Adipocyte (in vitro differentiated cells): ENCODE measurements at regions not wholly inside any gene's neighbourhood (a gene's known extent, or its start where the extent isn't known, plus 50 kb on each side); places are given as distances from the start of the nearest gene placed in this dataset.
A peak's percentile ranks its signal among the peaks of the same experiment; 100 is the strongest.

Experiments used
- DNase-seq: peaks from one replicate; pipeline ENCODE4 v3.0.0-alpha.2; 2015; ENCODE audit warnings: low read depth
- H3K27me3 ChIP-seq: replicated peaks from 2 replicates; pipeline ENCODE4 v1.7.0; 2013; ENCODE audit warnings: mild to moderate bottlenecking, low read length, moderate library complexity; ENCODE audit not compliant: control insufficient read depth, insufficient read depth
- H3K36me3 ChIP-seq: 2 replicates; pipeline ENCODE4 v1.7.0; 2013; ENCODE audit warnings: low read length, mild to moderate bottlenecking, moderate library complexity; ENCODE audit not compliant: control insufficient read depth, insufficient read depth, severe bottlenecking
- H3K4me1 ChIP-seq: 2 replicates; pipeline ENCODE4 v1.7.0; 2013; ENCODE audit warnings: mild to moderate bottlenecking, low read length, moderate library complexity; ENCODE audit not compliant: control insufficient read depth, insufficient read depth
- H3K4me3 ChIP-seq: 2 replicates; pipeline ENCODE4 v1.7.0; 2013; ENCODE audit warnings: mild to moderate bottlenecking, low read length, moderate library complexity
- H3K9ac ChIP-seq: 2 replicates; pipeline ENCODE4 v1.7.0; 2013; ENCODE audit warnings: mild to moderate bottlenecking, low read length, moderate library complexity
- H3K9me3 ChIP-seq: 2 replicates; pipeline ENCODE4 v1.7.0; 2013; ENCODE audit warnings: mild to moderate bottlenecking, low read length, moderate library complexity; ENCODE audit not compliant: control insufficient read depth

DNA sequence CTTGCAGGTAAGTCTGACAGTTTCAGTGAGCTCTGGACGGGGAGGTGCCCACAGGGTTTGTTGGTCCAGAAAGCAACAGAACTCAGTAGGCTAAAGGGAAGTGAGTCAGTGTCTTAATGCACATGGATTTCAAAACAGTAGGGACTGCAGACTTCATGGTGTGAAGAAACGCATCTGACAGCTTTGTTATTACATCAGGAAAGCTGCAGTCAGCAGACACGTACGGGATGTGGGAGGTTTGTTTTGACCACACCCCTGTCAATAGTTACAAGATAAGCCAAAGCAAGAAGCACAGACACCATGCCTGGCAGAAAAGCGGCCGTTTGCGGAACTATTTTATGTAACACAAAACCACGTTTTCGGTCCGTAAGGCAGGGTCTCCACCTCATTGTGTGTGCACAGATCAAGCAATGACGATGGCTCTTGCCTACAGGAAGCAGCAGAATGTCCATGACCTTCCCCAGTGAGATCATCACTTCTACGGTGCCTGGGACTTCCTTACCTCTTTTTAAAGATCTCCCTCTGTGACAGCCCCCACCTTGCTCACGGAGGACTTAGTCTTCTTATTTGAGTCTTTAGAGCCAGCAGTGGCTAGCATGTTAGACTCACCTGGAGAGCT is 58.2 kb upstream of the FTH1 start:
- Histone ChIP-seq H3K9ac (peak overlapping the region; percentile 71), H3K36me3 (no peaks in the 10 kb centered on the region), H3K27me3 (no peaks in the 10 kb centered on the region), H3K4me1 (peaks cover 13% of the 10 kb centered on the region), H3K4me3 (peak overlapping the region; percentile 56), H3K9me3 (peaks cover 17% of the 10 kb centered on the region)
- DNase-seq: peak; percentile 73

GRCh38 chr11:62024936-62025486 is 57.6 kb upstream of the FTH1 start:
- no peak for DNase-seq
- H3K36me3 ChIP-seq: no peaks in the 10 kb centered on the region
- peak overlapping the region; percentile 71 for H3K9ac ChIP-seq
- peaks cover 18% of the 10 kb centered on the region for H3K9me3 ChIP-seq
- H3K4me1 ChIP-seq: peaks cover 13% of the 10 kb centered on the region
- no peaks in the 10 kb centered on the region for H3K27me3 ChIP-seq
- H3K4me3 ChIP-seq: peak overlapping the region; percentile 31

GRCh38 chr11:62022211-62022610 is 54.8 kb upstream of the FTH1 start:
- Histone ChIP-seq H3K9me3 (peaks cover 18% of the 10 kb centered on the region), H3K36me3 (no peaks in the 10 kb centered on the region), H3K4me3 (no peak overlapping the region), H3K27me3 (no peaks in the 10 kb centered on the region), H3K9ac (no peak overlapping the region), H3K4me1 (peaks cover 13% of the 10 kb centered on the region)
- DNase-seq: no peak

DNA sequence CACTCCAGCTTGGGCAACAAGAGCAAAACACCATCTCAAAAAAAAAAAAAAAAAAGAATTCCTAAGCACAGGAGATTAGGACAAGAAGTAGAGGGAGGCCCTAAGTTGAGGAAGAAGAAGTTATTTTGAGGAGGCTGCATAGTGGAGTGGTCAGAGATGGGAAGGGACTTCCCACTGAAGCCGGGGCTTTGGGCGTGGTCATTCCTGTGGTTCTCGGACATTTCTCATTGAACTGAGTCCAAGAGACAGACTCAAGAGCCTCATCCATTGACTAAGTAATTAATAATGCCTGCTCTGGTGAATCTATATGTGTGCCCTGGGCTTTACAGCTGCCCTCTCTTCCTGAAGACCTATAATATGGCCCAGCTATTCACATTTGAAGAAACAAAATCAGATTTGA is 53.2 kb upstream of the FTH1 start:
- no peak overlapping the region for H3K4me3 ChIP-seq
- no peak for DNase-seq
- H3K4me1 ChIP-seq: peaks cover 10% of the 10 kb centered on the region
- no peak overlapping the region for H3K9ac ChIP-seq
- no peaks in the 10 kb centered on the region for H3K36me3 ChIP-seq
- H3K27me3 ChIP-seq: no peaks in the 10 kb centered on the region
- peaks cover 13% of the 10 kb centered on the region for H3K9me3 ChIP-seq

DNA sequence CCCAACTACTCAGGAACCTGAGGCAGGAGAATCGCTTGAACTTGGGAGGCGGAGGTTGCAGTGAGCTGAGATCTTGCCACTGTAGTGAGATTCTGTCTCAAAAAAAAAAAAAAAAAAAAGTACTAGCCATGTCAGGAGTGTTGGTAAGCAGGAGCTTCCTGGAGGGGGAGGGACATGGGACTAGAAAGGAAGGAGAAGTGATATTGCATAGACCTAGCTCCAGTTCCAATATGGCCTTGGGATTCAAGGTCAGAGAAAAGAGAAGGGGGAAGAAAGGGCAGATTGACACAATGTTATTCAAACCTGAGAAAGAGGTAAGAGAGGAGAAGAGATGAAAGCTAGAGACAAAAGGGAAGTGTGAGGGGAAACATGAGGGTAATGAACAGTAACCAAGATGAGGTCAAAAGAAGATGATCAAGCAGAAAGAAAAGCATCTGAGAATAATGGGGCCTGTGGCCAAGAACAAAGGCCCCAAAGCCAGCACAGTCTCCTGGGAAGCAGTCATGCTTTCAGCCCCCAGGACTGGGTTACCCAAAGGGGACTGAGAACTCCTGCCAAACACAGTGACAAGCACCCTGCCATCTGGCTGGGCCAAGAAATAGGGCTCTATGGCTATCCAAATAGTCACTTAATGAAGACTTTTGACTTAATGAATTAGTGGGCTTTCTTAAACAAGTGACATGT is 51.7 kb upstream of the FTH1 start:
- H3K4me1 ChIP-seq: no peaks in the 10 kb centered on the region

GRCh38 chr11:62017878-62018655 is 50.6 kb upstream of the FTH1 start:
- Histone ChIP-seq H3K4me1 (peaks cover 10% of the 10 kb centered on the region), H3K9me3 (peaks cover 13% of the 10 kb centered on the region), H3K9ac (no peak overlapping the region), H3K4me3 (no peak overlapping the region), H3K27me3 (no peaks in the 10 kb centered on the region), H3K36me3 (no peaks in the 10 kb centered on the region)
- no peak for DNase-seq

More for the DNA sequence above, 51.7 kb upstream of the FTH1 start:
- Histone ChIP-seq H3K27me3 (no peaks in the 10 kb centered on the region), H3K4me3 (no peak overlapping the region), H3K9me3 (peaks cover 13% of the 10 kb centered on the region), H3K9ac (no peak overlapping the region), H3K36me3 (no peaks in the 10 kb centered on the region)
- DNase-seq: no peak
